Fibroblast of lung (primary cell): ENCODE measurements at regions not wholly inside any gene's neighbourhood (a gene's known extent, or its start where the extent isn't known, plus 50 kb on each side); places are given as distances from the start of the nearest gene placed in this dataset.

ENCODE experiments used
- DNase-seq, 2 donors: peaks; one replicate each; pipeline versions ENCODE4 v3.0.0 to v3.0.0-alpha.2; 2010; ENCODE audit warnings: low read depth in 2 of 2
- H2AFZ ChIP-seq: 2 replicates; pipeline ENCODE4 v1.5.1; 2012; ENCODE audit warnings: low read length, control low read depth, inconsistent platforms
- H3K27ac ChIP-seq: 2 replicates; pipeline ENCODE4 v1.5.1; 2011; ENCODE audit warnings: low read length, control low read depth; ENCODE audit not compliant: insufficient read depth
- H3K27me3 ChIP-seq: 2 replicates; pipeline ENCODE4 v1.5.1; 2011; ENCODE audit warnings: mild to moderate bottlenecking, low read length; ENCODE audit not compliant: control insufficient read depth, insufficient read depth
- H3K36me3 ChIP-seq: 2 replicates; pipeline ENCODE4 v1.5.1; 2011; ENCODE audit warnings: low read length; ENCODE audit not compliant: control insufficient read depth, insufficient read depth
- H3K4me1 ChIP-seq: 2 replicates; pipeline ENCODE4 v1.5.1; 2011; ENCODE audit warnings: low read length; ENCODE audit not compliant: control insufficient read depth, insufficient read depth; ENCODE audit errors: extremely low read depth
- H3K4me2 ChIP-seq: 2 replicates; pipeline ENCODE4 v1.5.1; 2011; ENCODE audit warnings: low read length, control low read depth; ENCODE audit not compliant: insufficient read depth; ENCODE audit errors: extremely low read depth
- H3K4me3 ChIP-seq, 4 experiments: fragments of 200-600 bp in 1 of 4; sonication (generic) in 1 of 4; replicated peaks in 1 of 4; 2 replicates each; pipeline ENCODE4 v1.5.1; 2011 to 2016; ENCODE audit warnings: low read length in 4 of 4, low read depth in 3 of 4, mild to moderate bottlenecking in 3 of 4, control low read depth in 2 of 4, inconsistent platforms in 1 of 4, mixed read lengths in 1 of 4; ENCODE audit not compliant: insufficient read depth in 1 of 4; ENCODE audit errors: control extremely low read depth in 1 of 4
- H3K79me2 ChIP-seq: 2 replicates; pipeline ENCODE4 v1.5.1; 2012; ENCODE audit warnings: mild to moderate bottlenecking, low read length, inconsistent platforms; ENCODE audit not compliant: control insufficient read depth, insufficient read depth
- H3K9ac ChIP-seq: 2 replicates; pipeline ENCODE4 v1.5.1; 2011; ENCODE audit warnings: mild to moderate bottlenecking, low read length, control low read depth; ENCODE audit not compliant: insufficient read depth
- H3K9me3 ChIP-seq: 2 replicates; pipeline ENCODE4 v1.5.1; 2012; ENCODE audit warnings: low read depth, low read length; ENCODE audit not compliant: control insufficient read depth, insufficient read depth
- H4K20me1 ChIP-seq: 2 replicates; pipeline ENCODE4 v1.5.1; 2011; ENCODE audit warnings: low read length; ENCODE audit not compliant: control insufficient read depth, insufficient read depth; ENCODE audit errors: extremely low read depth
- CTCF ChIP-seq, 2 donors: IDR thresholded peaks in 1 of 2; conservative IDR thresholded peaks in 1 of 2; 1 replicate in 1 of 2; 2 replicates in 1 of 2; pipeline ENCODE4 v1.5.1; 2011 to 2012; ENCODE audit warnings: low read length in 2 of 2, control low read depth in 1 of 2, inconsistent platforms in 1 of 2, low read depth in 1 of 2, mild to moderate bottlenecking in 1 of 2
- EZH2 ChIP-seq: IDR thresholded peaks from 2 replicates; pipeline ENCODE4 v1.5.1; 2012; ENCODE audit warnings: low read length, control low read depth, mild to moderate bottlenecking; ENCODE audit errors: missing control alignments

- H3K36me3 ChIP-seq: no peaks in the 10 kb centered on the region
- no peaks in the 10 kb centered on the region for H4K20me1 ChIP-seq
- no peak overlapping the region for H3K9ac ChIP-seq
- no peak overlapping the region for H3K27ac ChIP-seq
- H2AFZ ChIP-seq: no peak overlapping the region
- H3K4me1 ChIP-seq: no peaks in the 10 kb centered on the region
- H3K9me3 ChIP-seq: no peaks in the 10 kb centered on the region
- DNase-seq: no peak
- H3K79me2 ChIP-seq: no peaks in the 10 kb centered on the region
- no peak overlapping the region for H3K4me3 ChIP-seq
- TF ChIP-seq EZH2 (no peak), CTCF (conservative IDR thresholded peaks at IDR 0.05 in 1 of 2, IDR thresholded peaks at IDR 0.05 in 1 of 2; ENCODE audit: low read depth in 1 of 2, low read length in 2 of 2) (no peak)
- no peak overlapping the region for H3K4me2 ChIP-seq
- H3K27me3 ChIP-seq: no peaks in the 10 kb centered on the region
Observed at GRCh38 chr10:94146313-94146712, 152.6 kb downstream of the PLCE1 start.

- Histone ChIP-seq H3K9me3 (no peaks in the 10 kb centered on the region), H3K4me3 (no peak overlapping the region), H3K4me2 (no peak overlapping the region), H3K79me2 (no peaks in the 10 kb centered on the region), H2AFZ (no peak overlapping the region), H3K27ac (no peak overlapping the region), H3K9ac (no peak overlapping the region), H3K36me3 (no peaks in the 10 kb centered on the region), H3K27me3 (no peaks in the 10 kb centered on the region), H3K4me1 (no peaks in the 10 kb centered on the region), H4K20me1 (no peaks in the 10 kb centered on the region)
- no peak for DNase-seq
- TF ChIP-seq CTCF (conservative IDR thresholded peaks at IDR 0.05 in 1 of 2, IDR thresholded peaks at IDR 0.05 in 1 of 2; ENCODE audit: low read depth in 1 of 2, low read length in 2 of 2) (no peak), EZH2 (no peak)
Observed at GRCh38 chr10:94146746-94147145, 153.0 kb downstream of the PLCE1 start.

- no peak for DNase-seq
- no peaks in the 10 kb centered on the region for H4K20me1 ChIP-seq
- no peak overlapping the region for H3K4me2 ChIP-seq
- TF ChIP-seq CTCF (conservative IDR thresholded peaks at IDR 0.05 in 1 of 2, IDR thresholded peaks at IDR 0.05 in 1 of 2; ENCODE audit: low read depth in 1 of 2, low read length in 2 of 2) (no peak), EZH2 (no peak)
- H3K36me3 ChIP-seq: no peaks in the 10 kb centered on the region
- no peaks in the 10 kb centered on the region for H3K4me1 ChIP-seq
- H3K27ac ChIP-seq: no peak overlapping the region
- H3K79me2 ChIP-seq: no peaks in the 10 kb centered on the region
- no peaks in the 10 kb centered on the region for H3K9me3 ChIP-seq
- H3K27me3 ChIP-seq: no peaks in the 10 kb centered on the region
- H3K9ac ChIP-seq: no peak overlapping the region
- H3K4me3 ChIP-seq: no peak overlapping the region
- H2AFZ ChIP-seq: no peak overlapping the region
Observed at GRCh38 chr10:94149702-94150101, 156.0 kb downstream of the PLCE1 start.
